ENCODE measurements at regions not wholly inside any gene's neighbourhood (a gene's known extent, or its start where the extent isn't known, plus 50 kb on each side); places are given as distances from the start of the nearest gene placed in this dataset.

DNA sequence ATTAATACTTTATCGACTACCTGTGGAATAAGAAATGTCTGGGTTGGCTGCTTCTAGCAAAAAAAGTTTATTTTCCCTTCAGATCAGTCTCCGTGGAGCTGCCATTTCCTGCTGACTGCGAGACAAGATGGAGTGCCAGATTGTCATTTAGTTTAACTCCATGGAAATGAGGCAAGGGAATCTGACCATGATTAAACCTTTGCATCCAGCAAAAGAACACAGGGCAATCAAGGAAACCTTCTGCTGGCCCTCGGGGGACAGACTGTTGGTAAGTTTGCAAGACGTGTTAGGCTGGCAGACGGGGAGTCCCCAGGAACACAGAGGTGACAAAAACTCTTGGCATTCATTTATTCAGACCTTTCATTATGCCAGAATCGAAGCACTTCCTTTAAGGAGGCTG lies 52.2 kb upstream of the SPACA1 start:
- no peak for DNase-seq

GRCh38 chr6:87993356-87993755 lies 54.3 kb upstream of the SPACA1 start:
- DNase-seq, result no peak

- DNase-seq, result no peak
Measured at GRCh38 chr6:87990871-87991270, 56.8 kb upstream of the SPACA1 start.

- no peak for DNase-seq
Measured at GRCh38 chr6:87982134-87982533, 65.5 kb upstream of the SPACA1 start.

GRCh38 chr6:87979737-87980136 lies 67.9 kb upstream of the SPACA1 start:
- DNase-seq, result no peak

GRCh38 chr6:87976616-87977015 lies 71.0 kb upstream of the SPACA1 start:
- DNase-seq, result no peak

DNA sequence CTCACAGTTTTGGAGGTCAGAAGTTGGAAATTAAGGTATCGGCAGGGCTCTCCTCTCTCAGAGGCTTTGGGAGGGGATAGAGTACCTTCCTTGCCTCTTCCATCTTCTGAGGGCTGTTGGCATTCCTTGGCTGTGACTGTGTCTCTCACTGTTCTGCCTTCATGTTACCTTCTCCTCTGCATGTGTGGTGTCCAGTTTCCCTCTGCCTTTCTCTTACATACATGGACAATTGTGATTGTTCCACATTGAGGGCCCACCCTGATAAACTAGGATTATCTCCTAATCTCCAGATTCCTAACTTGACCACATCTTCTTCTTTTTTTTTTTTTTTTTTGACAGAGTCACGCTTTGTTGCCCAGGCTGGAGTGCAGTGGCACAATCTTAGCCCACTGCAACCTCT lies 72.1 kb upstream of the SPACA1 start:
- no peak for DNase-seq

DNA sequence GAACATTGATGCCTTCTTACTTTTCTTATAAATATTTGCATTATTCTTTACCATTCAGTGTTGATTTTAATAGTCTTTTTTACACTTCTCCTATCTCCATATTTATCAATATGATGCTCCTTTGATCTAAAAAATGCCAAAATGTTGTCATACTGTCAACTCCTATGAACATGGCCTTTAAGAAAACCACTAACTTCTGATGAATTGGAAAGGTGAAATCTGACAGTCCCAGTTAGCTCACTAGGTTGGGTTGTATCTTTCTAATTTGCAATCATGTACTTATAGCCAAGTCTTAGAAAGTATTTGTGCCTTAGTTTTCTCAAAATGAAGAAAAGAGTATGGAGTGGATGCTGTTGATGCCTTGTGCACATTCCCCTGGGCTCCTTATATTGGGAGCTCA lies 75.4 kb upstream of the SPACA1 start:
- DNase-seq, result no peak

- DNase-seq, result no peak
Measured at GRCh38 chr6:87971605-87972262, 75.9 kb upstream of the SPACA1 start.

- DNase-seq, result peak in 1 of 2 donors; percentile 2
Measured at GRCh38 chr6:87968435-87969278, 79.0 kb upstream of the SPACA1 start.

DNA sequence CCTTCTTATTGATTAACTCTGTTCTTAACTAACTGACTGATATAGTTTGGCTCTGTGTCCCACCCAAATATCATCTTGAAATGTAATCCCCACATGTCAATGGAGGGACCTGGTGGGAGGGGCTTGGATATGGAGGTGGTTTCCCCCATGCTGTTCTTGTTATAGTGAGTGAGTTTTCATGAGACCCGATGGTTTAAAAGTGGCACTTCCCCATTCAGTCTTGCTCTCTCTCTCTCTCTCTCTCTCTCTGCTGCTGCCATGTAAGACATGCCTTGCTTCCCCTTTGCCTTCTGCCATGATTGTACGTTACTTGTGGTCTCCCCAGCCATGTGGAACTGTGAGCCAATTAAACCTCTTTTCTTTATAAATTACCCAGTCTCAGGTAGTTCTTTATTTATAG lies 81.8 kb upstream of the SPACA1 start:
- no peak for DNase-seq

DNA sequence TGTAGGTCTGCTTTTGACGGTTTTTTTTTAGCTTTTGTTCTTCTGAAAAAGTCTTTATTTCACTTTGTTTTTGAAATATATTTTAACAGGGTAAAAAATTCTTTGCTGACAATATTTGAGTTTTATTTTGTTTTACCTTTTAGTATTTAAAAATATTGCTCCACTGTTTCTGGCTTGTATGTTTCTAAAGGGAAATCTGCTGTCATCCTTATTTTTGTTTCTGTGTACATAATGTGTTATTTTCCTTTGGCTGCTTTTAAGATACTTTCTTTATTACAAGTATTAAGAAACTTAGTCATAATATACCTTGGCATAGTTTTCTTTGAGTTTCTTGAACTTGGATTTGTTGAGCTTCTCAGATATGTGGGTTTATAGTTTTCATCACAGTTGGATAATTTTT lies 88.6 kb upstream of the SPACA1 start:
- no peak for DNase-seq

GRCh38 chr6:87951751-87952150 lies 95.9 kb upstream of the SPACA1 start:
- no peak for DNase-seq

DNA sequence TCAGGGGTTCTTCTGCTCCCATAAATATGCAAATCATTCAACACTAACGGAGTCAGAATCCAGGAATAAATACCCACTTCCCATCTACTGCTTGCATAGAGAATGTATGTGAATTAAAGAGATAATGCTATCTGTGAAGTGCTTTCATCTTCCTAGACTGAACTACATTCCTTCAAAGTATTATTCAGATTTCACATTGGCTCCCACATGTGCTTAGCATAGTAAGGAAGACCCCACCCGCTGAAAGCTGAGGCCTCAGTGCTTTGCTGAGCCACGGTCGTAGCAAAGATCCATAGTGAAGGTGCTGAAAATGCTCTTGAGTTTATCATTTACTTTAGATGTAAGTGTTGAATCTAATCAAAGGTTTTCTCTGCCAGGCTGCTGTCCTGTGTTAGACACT lies 97.0 kb upstream of the SPACA1 start:
- DNase-seq, result no peak

DNA sequence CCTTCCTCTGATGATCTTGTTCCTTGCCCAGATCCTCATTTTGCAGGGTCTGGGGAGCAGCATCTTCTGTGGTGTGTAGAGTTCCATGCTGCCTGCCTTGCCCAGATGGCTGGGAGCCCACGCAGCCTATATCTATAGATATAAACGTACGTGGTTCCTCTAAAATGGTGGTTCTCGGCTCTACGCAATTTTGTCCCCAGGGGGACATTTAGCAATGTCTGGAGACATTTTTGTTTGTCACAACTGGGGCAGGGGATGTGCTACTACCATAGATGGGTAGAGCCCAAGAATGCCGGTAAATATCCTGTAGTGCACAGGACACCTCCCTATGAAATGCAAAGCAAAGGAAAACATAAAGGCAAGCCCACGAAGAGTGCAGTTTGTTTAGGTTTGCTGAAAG lies 98.4 kb upstream of the SPACA1 start:
- DNase-seq, result no peak

DNA sequence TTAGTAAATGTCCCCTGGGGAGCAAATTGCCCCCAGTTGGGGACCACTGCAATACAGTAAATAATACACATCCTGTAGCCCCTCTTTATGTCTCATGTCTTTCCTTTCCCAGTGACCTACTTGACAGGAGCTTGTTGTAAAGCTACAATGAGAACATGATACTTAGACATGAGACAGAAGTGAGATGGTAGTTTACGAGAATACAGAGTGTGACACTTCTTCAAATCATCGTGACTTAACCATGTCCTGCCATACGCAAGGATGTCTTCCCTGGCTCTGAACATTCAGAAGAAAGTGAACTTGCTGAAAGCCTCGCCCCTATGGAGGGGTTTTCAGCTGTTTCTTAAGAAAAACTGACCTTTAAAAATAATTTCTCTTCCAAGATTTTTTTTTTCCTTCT lies 101.0 kb upstream of the SPACA1 start:
- DNase-seq, result no peak

GRCh38 chr6:87945966-87946365 lies 101.7 kb upstream of the SPACA1 start:
- DNase-seq, result no peak

DNA sequence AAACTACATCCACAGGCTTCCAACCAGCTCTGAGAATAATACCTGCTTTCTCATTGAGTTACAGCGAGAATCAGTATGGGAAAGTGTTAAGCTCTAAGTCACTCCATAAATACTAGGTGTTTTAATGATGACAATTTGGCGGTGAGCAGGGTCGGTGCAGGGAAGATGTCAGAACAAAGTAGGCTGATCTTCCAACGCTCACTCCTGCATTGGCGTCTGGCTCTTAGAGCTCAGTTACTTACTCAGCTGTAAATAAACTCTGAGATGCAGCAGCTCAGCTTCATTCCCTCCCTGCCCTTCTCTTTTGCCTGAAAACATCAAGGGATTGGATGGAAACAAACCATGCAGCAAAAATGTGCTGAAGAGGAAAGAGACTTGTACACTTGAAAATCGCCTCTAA lies 102.5 kb upstream of the SPACA1 start:
- DNase-seq, result no peak

DNA sequence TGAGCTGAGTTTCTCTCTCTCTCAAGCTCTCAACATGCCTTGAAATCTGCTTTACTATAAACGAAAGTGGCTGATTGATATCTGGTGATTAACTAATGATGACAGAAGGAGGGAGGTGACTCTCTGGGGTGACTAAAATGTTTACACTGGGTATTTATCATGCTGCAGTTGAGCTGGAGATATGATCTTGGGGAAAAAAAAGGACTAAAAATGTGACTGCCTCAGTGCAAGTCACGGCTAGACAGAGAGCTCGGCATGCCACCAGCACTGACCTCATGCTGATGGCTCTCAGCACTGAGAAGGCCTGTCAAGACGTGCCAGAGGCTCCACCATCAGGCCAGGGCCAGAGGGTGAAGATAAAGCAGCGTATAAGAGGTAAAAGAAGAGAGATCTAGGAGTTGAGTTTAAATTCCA lies 103.1 kb upstream of the SPACA1 start:
- no peak for DNase-seq

DNA sequence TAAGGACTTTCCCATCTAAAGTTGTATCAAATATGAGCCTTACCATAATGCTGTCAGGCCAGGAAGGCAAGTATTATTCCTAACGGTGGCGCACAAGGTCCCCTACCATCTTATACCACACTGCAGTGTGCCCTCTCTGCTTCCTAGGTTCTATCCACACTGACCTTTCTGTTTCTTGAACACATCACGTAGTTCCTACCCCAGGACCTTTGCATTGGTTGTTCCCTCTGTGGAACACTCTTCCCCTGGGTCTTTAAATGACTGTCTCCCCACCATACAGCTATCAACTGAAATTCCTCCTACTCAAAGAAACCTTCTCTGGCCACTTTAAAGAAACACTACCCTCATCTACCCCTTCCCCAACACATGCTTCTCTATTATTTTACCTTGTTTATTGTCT lies 104.5 kb upstream of the SPACA1 start:
- DNase-seq, result no peak

DNA sequence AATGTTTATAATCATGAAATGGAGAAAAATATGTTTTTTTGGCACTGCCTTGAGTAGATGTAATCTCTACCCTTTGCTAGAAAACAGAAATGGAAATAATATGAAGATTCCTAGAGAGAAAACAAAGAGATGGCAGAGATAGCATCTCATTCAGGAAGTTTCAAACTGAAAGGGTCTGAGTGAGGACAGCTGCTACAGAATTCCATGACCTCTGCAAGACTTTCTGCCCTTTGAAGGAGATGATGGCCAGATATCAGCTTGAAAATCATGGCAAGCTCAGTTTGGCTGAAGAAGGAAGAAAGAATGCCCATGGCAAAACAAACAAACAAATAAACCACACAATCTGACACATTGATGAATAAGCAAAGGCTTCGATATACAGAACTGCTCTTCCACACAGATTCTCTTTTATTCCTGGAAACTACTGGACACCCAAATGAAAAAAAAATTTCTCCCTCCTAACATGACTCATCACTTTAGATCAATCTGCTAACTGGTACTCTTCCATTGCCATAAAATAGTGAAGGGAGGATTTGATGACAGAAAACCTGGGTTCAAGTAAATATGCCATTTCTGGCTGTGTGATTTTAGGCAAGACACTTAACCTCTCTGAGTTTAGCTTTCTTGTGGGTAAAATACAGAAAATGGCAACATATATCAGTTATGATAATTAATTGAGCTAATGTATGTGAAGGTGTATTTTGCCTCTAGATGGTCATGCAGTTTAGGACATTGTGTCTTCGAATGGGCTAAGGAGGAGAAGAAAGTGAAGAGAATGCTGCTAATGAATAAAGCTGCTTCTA lies 105.9 kb upstream of the SPACA1 start:
- no peak for DNase-seq

GRCh38 chr6:87939776-87940175 lies 107.9 kb upstream of the SPACA1 start:
- DNase-seq, result no peak

DNA sequence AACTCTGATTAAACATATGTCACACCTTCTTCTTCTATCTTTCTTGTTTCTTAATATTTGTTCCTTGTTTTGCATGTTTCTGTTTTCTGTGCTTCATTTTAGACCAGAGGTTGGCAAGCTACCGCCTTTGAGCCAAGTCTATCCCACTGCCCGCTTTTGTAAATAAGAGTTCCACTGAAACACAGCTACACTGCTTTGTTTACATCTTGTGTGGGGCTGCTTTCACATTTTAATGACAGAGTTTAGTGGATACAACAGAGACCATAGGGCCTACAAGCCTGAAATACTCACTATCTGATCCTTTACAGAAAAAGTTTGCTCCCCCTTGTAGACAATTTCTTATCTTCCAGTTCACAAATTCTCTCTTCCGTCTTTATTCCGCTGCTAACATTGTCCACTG lies 109.4 kb upstream of the SPACA1 start:
- DNase-seq, result no peak

GRCh38 chr6:87936065-87936464 lies 111.6 kb upstream of the SPACA1 start:
- DNase-seq, result no peak

Data from stimulated activated CD4-positive, alpha-beta T cell treated with anti-CD3 and anti-CD28 coated beads, Interleukin-2, amount 100 ng/mL, for 24 hours (primary cell).